ENCODE measurements at regions not wholly inside any gene's neighbourhood (a gene's known extent, or its start where the extent isn't known, plus 50 kb on each side); places are given as distances from the start of the nearest gene placed in this dataset.
"Not testable (repeated sequence)": the region's sequence is repeated elsewhere in the genome, so short reads cannot be mapped to it uniquely, and the experiment has no call there.

GRCh38 chr2:195331966-195332365 is 325.1 kb upstream of the SLC39A10 start:
- no peak for DNase-seq (ENCODE audit: low spot score)
- intact Hi-C loops (cut with DNase I): no loop called here

GRCh38 chr2:195331129-195331528 is 325.9 kb upstream of the SLC39A10 start:
- intact Hi-C loops (cut with DNase I): no loop called here
- DNase-seq (ENCODE audit: low spot score): no peak

- intact Hi-C loops (cut with DNase I): no loop called here
- DNase-seq (ENCODE audit: low spot score): no peak
Measured at GRCh38 chr2:195330513-195330956, 326.5 kb upstream of the SLC39A10 start.

- intact Hi-C loops (cut with DNase I); DNase-seq (ENCODE audit: low spot score): not testable (repeated sequence)
Measured at GRCh38 chr2:195329784-195330183, 327.2 kb upstream of the SLC39A10 start.

GRCh38 chr2:195326537-195326936 is 330.5 kb upstream of the SLC39A10 start:
- intact Hi-C loops (cut with DNase I): no loop called here
- DNase-seq (ENCODE audit: low spot score): no peak

GRCh38 chr2:195322324-195322723 is 334.7 kb upstream of the SLC39A10 start:
- intact Hi-C loops (cut with DNase I): no loop called here
- no peak for DNase-seq (ENCODE audit: low spot score)

DNA sequence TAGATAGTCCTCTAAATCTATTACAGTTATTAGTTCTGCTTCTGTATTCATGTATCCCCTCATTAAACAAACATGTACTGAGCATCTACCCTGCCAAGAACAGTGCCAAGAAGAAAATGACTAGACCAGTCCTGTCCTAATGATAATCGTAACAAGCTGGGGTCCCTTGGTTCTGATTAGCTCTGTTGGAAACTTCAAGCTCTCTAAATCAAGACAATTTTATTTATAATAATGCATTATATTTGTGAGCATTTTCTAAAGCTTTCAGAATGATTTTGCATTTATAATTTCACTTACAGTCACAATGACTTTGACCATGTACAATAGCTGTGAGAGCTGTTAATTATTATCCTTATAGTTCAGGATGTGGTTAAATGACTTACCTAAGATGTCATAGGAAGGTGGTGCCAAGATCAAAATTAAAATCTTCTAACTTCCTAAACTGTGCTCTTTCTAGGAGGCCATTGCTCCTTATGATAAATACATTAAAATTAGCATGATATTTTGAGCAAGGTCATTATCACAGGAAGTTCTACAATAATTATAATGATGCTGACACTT is 336.5 kb upstream of the SLC39A10 start:
- intact Hi-C loops (cut with DNase I): no loop called here
- no peak for DNase-seq (ENCODE audit: low spot score)

DNA sequence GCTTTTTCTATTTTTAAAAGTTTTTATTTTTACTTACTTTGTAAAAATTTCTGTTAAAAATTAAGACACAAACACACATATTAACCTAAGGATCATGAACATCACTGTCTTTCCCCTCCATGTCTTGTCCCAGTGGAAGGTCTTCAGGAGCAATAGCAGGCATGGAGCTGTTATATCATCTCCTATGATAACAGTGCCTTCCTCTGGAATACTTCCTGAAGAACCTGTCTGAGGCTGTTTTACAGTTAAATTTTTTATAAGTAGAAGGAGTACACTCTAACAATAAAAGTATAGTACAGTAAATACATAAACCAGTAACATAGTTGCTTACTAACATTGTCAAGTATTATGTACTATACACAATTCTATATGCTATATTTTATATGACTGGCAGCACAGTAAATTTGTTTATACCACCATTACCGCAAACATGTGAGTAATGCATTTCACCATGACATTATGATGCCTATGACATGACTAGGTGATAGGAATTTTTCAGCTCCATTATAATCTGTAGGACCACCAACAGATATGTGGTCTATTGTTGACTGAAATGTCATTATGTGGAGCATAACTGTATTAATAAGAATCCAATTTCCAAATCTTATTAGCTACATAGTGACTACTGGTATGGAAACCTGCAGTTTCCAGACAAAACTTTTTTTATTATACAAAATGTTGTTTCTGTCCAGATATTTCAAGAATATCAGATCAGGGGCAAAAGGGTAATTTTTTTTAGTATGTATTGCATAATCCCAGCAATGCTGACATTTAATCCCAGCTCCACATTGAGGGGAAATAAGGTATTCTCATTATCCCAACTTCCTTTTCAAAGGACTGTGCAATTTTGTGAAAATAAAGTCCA is 337.2 kb upstream of the SLC39A10 start:
- intact Hi-C loops (cut with DNase I): no loop called here
- no peak for DNase-seq (ENCODE audit: low spot score)

- intact Hi-C loops (cut with DNase I): no loop called here
Measured at GRCh38 chr2:195319112-195319460, 337.9 kb upstream of the SLC39A10 start.

DNA sequence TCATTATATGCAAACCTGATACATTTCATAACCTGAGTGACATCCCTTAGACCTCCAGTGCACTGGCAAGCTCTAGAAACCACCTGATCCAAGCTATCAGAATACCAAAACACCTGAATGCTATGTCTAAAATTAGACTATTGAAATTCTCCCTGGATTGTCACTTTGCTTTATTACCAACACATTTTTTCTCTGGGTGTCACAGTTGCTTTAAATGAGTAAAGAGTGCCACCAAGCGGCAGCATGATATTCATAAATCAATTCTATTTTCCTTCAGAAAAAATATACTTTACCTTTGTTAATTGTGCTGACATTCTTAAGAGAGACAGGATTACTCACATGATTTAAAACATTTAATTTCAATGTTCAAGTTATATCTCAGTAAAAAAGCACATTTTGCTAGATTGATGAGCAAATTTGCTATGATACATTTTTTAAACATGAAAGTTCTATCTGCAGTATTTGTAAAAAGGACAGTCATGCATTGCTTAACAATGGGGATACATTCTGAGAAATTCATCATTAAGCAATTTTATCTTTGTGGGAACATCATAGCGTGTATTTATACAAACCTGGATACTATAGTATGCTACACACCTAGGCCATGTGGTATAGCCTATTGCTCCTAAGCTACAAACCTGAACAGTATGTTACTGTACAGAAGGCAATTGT is 338.4 kb upstream of the SLC39A10 start:
- intact Hi-C loops (cut with DNase I): no loop called here

More at GRCh38 chr2:195319112-195319460, 337.9 kb upstream of the SLC39A10 start:
- DNase-seq (ENCODE audit: low spot score): no peak

DNA sequence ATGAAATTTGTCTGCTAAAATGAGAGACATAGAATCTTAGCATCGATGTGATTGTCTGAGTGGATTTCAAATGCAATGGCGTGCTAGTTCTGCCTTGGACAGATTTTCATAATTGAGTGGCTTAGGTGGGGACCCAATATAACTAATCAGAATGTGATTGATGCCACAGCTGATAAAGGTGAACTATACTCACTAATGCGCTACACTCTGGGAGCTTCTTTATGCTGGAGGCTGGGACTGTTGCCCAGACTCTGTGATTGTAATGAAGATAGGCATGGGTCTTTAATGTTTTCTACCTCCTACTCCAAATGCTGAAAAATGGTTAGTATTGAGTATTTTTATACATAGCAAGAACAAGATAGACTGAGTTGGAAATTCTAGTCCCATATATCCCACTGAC is 339.5 kb upstream of the SLC39A10 start:
- no peak for DNase-seq (ENCODE audit: low spot score)

More for the DNA sequence above, 338.4 kb upstream of the SLC39A10 start:
- no peak for DNase-seq (ENCODE audit: low spot score)

GRCh38 chr2:195316486-195316885 is 340.5 kb upstream of the SLC39A10 start:
- no peak for DNase-seq (ENCODE audit: low spot score)
- intact Hi-C loops (cut with DNase I): no loop called here

More for the DNA sequence above, 339.5 kb upstream of the SLC39A10 start:
- intact Hi-C loops (cut with DNase I): no loop called here

DNA sequence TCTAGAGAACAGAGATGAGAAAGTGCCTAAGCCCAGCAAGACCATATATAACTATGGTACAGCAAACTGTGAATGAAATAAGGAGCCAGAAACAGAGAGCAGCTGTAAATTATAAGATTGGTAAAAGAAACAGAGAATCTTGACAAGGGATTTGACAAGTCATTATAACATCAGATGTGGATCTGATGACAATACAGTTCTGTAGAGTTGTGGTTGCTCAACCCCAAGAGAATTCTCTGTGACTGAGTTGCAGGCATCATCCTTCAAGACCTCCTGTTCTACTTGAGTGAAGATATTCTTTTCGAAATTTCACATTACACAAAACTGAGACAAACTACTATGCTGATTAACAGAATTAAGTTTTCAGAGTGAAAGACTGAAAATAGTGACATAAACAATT is 343.1 kb upstream of the SLC39A10 start:
- DNase-seq (ENCODE audit: low spot score): no peak
- intact Hi-C loops (cut with DNase I): no loop called here

DNA sequence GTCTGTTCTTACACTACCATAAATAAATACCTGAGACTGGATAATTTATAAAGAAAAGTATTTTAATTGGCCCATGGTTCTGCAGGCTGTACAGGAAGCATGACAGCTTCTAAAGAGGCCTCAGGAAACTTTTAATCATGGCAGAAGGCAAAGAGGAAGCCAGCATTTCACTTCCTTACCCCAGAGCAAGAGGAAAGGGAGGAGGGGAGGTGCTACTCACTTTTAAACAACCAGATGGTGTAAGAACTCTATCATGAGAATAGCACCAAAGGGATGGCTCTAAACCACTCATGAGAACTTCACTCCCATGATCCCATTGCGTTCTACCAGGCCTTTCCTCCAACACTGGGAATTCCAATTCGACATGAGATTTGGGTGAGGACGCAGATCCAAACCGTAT is 344.4 kb upstream of the SLC39A10 start:
- intact Hi-C loops (cut with DNase I): no loop called here
- no peak for DNase-seq (ENCODE audit: low spot score)

- no peak for DNase-seq (ENCODE audit: low spot score)
- intact Hi-C loops (cut with DNase I): no loop called here
Measured at GRCh38 chr2:195308163-195308562, 348.9 kb upstream of the SLC39A10 start.

DNA sequence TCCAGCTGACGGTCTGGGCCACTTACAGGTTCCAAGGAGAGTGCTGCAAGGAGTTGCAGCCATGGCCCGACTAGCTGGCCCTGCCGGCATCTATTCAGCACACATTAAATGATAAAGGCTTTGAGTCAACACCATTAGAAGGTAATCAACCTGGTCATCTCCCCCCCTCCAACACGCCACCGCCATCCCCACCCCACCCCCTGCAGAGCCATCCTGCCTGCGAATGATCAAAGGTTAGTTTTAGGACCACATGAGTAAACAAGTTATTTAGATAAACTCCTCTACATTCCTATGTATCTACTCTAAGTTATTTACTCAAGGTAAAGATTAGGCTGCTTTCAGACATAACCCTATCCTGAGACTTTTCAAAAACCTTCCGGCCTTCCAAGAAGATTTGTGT is 349.3 kb upstream of the SLC39A10 start:
- intact Hi-C loops (cut with DNase I): no loop called here
- no peak for DNase-seq (ENCODE audit: low spot score)

- intact Hi-C loops (cut with DNase I): no loop called here
- DNase-seq (ENCODE audit: low spot score): no peak
Measured at GRCh38 chr2:195304310-195304709, 352.7 kb upstream of the SLC39A10 start.

GRCh38 chr2:195300631-195301030 is 356.4 kb upstream of the SLC39A10 start:
- no peak for DNase-seq (ENCODE audit: low spot score)
- intact Hi-C loops (cut with DNase I): no loop called here

GRCh38 chr2:195299600-195299999 is 357.4 kb upstream of the SLC39A10 start:
- intact Hi-C loops (cut with DNase I): no loop called here

DNA sequence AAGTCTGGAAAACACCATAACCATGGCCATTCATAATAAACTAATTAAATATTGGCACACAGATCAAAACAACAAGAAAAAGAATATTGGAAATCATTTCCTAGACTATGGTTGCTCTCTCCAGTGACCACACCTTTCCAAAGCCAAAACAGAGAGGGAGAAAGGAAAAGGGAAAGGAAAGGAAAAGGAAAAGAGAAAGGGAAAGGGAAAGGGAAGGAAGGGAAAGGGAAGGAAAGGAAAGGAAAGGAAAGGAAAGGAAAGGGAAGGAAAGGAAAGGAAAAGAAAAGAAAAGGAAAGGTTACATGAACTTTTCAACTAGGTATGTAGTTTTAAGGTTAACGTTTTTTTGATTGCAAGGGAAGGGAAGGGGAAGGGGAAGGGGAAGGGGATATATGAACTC is 360.5 kb upstream of the SLC39A10 start:
- intact Hi-C loops (cut with DNase I): no loop called here
- no peak for DNase-seq (ENCODE audit: low spot score)

More at GRCh38 chr2:195299600-195299999, 357.4 kb upstream of the SLC39A10 start:
- DNase-seq (ENCODE audit: low spot score): no peak
